IPS-NIHi7 (cell line): ENCODE measurements at regions not wholly inside any gene's neighbourhood (a gene's known extent, or its start where the extent isn't known, plus 50 kb on each side); places are given as distances from the start of the nearest gene placed in this dataset.

Experiments used
- DNase-seq: peaks from one replicate; pipeline ENCODE4 v3.0.0; 2012; ENCODE audit warnings: mixed read lengths; ENCODE audit errors: extremely low spot score

- DNase-seq = no peak
Observed at GRCh38 chr6:40946738-40947301, 92.2 kb downstream of the UNC5CL start.

GRCh38 chr6:40937491-40937890 is 101.5 kb downstream of the UNC5CL start:
- DNase-seq = no peak

- no peak for DNase-seq
Observed at GRCh38 chr6:40936818-40937251, 102.2 kb downstream of the UNC5CL start.

GRCh38 chr6:40933864-40934263 is 105.2 kb downstream of the UNC5CL start:
- no peak for DNase-seq

GRCh38 chr6:40932953-40933352 is 106.1 kb downstream of the UNC5CL start:
- DNase-seq = no peak

- no peak for DNase-seq
Observed at GRCh38 chr6:40932366-40932765, 106.7 kb downstream of the UNC5CL start.

- no peak for DNase-seq
Observed at GRCh38 chr6:40931931-40932330, 107.1 kb downstream of the UNC5CL start.

GRCh38 chr6:40930555-40930954 is 108.5 kb downstream of the UNC5CL start:
- peak; percentile 29 for DNase-seq

- no peak for DNase-seq
Observed at GRCh38 chr6:40930045-40930444, 109.0 kb downstream of the UNC5CL start.

- DNase-seq = no peak
Observed at GRCh38 chr6:40929176-40929575, 109.8 kb downstream of the UNC5CL start.

GRCh38 chr6:40928763-40929162 is 110.3 kb downstream of the UNC5CL start:
- DNase-seq = no peak

GRCh38 chr6:40928307-40928706 is 110.7 kb downstream of the UNC5CL start:
- no peak for DNase-seq

- DNase-seq = no peak
Observed at GRCh38 chr6:40925341-40925740, 113.7 kb downstream of the UNC5CL start.

- DNase-seq = no peak
Observed at GRCh38 chr6:40924839-40925238, 114.2 kb downstream of the UNC5CL start.

GRCh38 chr6:40923880-40924279 is 115.1 kb downstream of the UNC5CL start:
- no peak for DNase-seq

GRCh38 chr6:40923326-40923725 is 115.7 kb downstream of the UNC5CL start:
- DNase-seq = peak; percentile 44

GRCh38 chr6:40922281-40922680 is 116.7 kb downstream of the UNC5CL start:
- DNase-seq = no peak

- peak; percentile 30 for DNase-seq
Observed at GRCh38 chr6:40918040-40918651, 120.9 kb downstream of the UNC5CL start.

- no peak for DNase-seq
Observed at GRCh38 chr6:40917603-40918002, 121.4 kb downstream of the UNC5CL start.

- DNase-seq = no peak
Observed at GRCh38 chr6:40916845-40917244, 122.2 kb downstream of the UNC5CL start.

- DNase-seq = no peak
Observed at GRCh38 chr6:40915165-40915564, 123.9 kb downstream of the UNC5CL start.

- DNase-seq = no peak
Observed at GRCh38 chr6:40914005-40914404, 125.0 kb downstream of the UNC5CL start.

- peak; percentile 77 for DNase-seq
Observed at GRCh38 chr6:40912158-40912946, 126.7 kb downstream of the UNC5CL start.
